ENCODE measurements at regions not wholly inside any gene's neighbourhood (a gene's known extent, or its start where the extent isn't known, plus 50 kb on each side); places are given as distances from the start of the nearest gene placed in this dataset.
"Not testable (repeated sequence)": the region's sequence is repeated elsewhere in the genome, so short reads cannot be mapped to it uniquely, and the experiment has no call there.

- in situ Hi-C loops (cut with HindIII; ENCODE audit: low pct_ligation_motif_present, low pct_unique_long_range_greater_than_20kb, low sequenced_read_pairs), result no loop called here
- DNase-seq, result no peak
These were observed 688.2 kb upstream of the SOX9 start for GRCh38 chr17:71432378-71433315.

GRCh38 chr17:71434716-71435115, 686.1 kb upstream of the SOX9 start:
- in situ Hi-C loops (cut with HindIII; ENCODE audit: low pct_ligation_motif_present, low pct_unique_long_range_greater_than_20kb, low sequenced_read_pairs), result no loop called here
- no peak for DNase-seq

- no peak for DNase-seq
- in situ Hi-C loops (cut with HindIII; ENCODE audit: low pct_ligation_motif_present, low pct_unique_long_range_greater_than_20kb, low sequenced_read_pairs), result no loop called here
These were observed 684.3 kb upstream of the SOX9 start for GRCh38 chr17:71436479-71436878.

GRCh38 chr17:71437166-71437565, 683.7 kb upstream of the SOX9 start:
- in situ Hi-C loops (cut with HindIII; ENCODE audit: low pct_ligation_motif_present, low pct_unique_long_range_greater_than_20kb, low sequenced_read_pairs), result no loop called here
- no peak for DNase-seq

- peak; percentile 64 for DNase-seq
- in situ Hi-C loops (cut with HindIII; ENCODE audit: low pct_ligation_motif_present, low pct_unique_long_range_greater_than_20kb, low sequenced_read_pairs), result no loop called here
These were observed 682.1 kb upstream of the SOX9 start for GRCh38 chr17:71438631-71439146.

- in situ Hi-C loops (cut with HindIII; ENCODE audit: low pct_ligation_motif_present, low pct_unique_long_range_greater_than_20kb, low sequenced_read_pairs), result no loop called here
- DNase-seq, result no peak
These were observed 680.3 kb upstream of the SOX9 start for GRCh38 chr17:71440513-71440912.

GRCh38 chr17:71441098-71441497, 679.7 kb upstream of the SOX9 start:
- in situ Hi-C loops (cut with HindIII; ENCODE audit: low pct_ligation_motif_present, low pct_unique_long_range_greater_than_20kb, low sequenced_read_pairs), result no loop called here
- DNase-seq, result peak; percentile 73

- in situ Hi-C loops (cut with HindIII; ENCODE audit: low pct_ligation_motif_present, low pct_unique_long_range_greater_than_20kb, low sequenced_read_pairs), result no loop called here
- no peak for DNase-seq
These were observed 676.7 kb upstream of the SOX9 start for GRCh38 chr17:71444078-71444477.

- no peak for DNase-seq
- in situ Hi-C loops (cut with HindIII; ENCODE audit: low pct_ligation_motif_present, low pct_unique_long_range_greater_than_20kb, low sequenced_read_pairs), result no loop called here
These were observed 674.0 kb upstream of the SOX9 start for GRCh38 chr17:71446645-71447437.

- in situ Hi-C loops (cut with HindIII; ENCODE audit: low pct_ligation_motif_present, low pct_unique_long_range_greater_than_20kb, low sequenced_read_pairs), result no loop called here
- no peak for DNase-seq
These were observed 673.2 kb upstream of the SOX9 start for GRCh38 chr17:71447644-71448043.

GRCh38 chr17:71450657-71451056, 670.2 kb upstream of the SOX9 start:
- DNase-seq; in situ Hi-C loops (cut with HindIII; ENCODE audit: low pct_ligation_motif_present, low pct_unique_long_range_greater_than_20kb, low sequenced_read_pairs): not testable (repeated sequence)

GRCh38 chr17:71453876-71454422, 666.9 kb upstream of the SOX9 start:
- in situ Hi-C loops (cut with HindIII; ENCODE audit: low pct_ligation_motif_present, low pct_unique_long_range_greater_than_20kb, low sequenced_read_pairs), result no loop called here
- no peak for DNase-seq

- DNase-seq, result no peak
- in situ Hi-C loops (cut with HindIII; ENCODE audit: low pct_ligation_motif_present, low pct_unique_long_range_greater_than_20kb, low sequenced_read_pairs), result no loop called here
These were observed 665.6 kb upstream of the SOX9 start for GRCh38 chr17:71455219-71455618.

GRCh38 chr17:71458322-71458721, 662.5 kb upstream of the SOX9 start:
- in situ Hi-C loops (cut with HindIII; ENCODE audit: low pct_ligation_motif_present, low pct_unique_long_range_greater_than_20kb, low sequenced_read_pairs), result no loop called here
- DNase-seq, result no peak

GRCh38 chr17:71460943-71461342, 659.9 kb upstream of the SOX9 start:
- in situ Hi-C loops (cut with HindIII; ENCODE audit: low pct_ligation_motif_present, low pct_unique_long_range_greater_than_20kb, low sequenced_read_pairs), result no loop called here

GRCh38 chr17:71461498-71462169, 659.2 kb upstream of the SOX9 start:
- no peak for DNase-seq
- in situ Hi-C loops (cut with HindIII; ENCODE audit: low pct_ligation_motif_present, low pct_unique_long_range_greater_than_20kb, low sequenced_read_pairs), result no loop called here

More at GRCh38 chr17:71460943-71461342, 659.9 kb upstream of the SOX9 start:
- peak; percentile 53 for DNase-seq

- no peak for DNase-seq
- in situ Hi-C loops (cut with HindIII; ENCODE audit: low pct_ligation_motif_present, low pct_unique_long_range_greater_than_20kb, low sequenced_read_pairs), result no loop called here
These were observed 656.6 kb upstream of the SOX9 start for GRCh38 chr17:71464241-71464640.

- in situ Hi-C loops (cut with HindIII; ENCODE audit: low pct_ligation_motif_present, low pct_unique_long_range_greater_than_20kb, low sequenced_read_pairs), result no loop called here
- no peak for DNase-seq
These were observed 656.1 kb upstream of the SOX9 start for GRCh38 chr17:71464751-71465150.

GRCh38 chr17:71467719-71468118, 653.1 kb upstream of the SOX9 start:
- DNase-seq, result no peak
- in situ Hi-C loops (cut with HindIII; ENCODE audit: low pct_ligation_motif_present, low pct_unique_long_range_greater_than_20kb, low sequenced_read_pairs), result no loop called here
